Islet precursor cell (in vitro differentiated cells): ENCODE measurements at regions not wholly inside any gene's neighbourhood (a gene's known extent, or its start where the extent isn't known, plus 50 kb on each side); places are given as distances from the start of the nearest gene placed in this dataset.

ENCODE experiments used
- DNase-seq: peaks from one replicate; pipeline ENCODE4 v3.0.0-alpha.2; 2018

- no peak for DNase-seq
Observed at GRCh38 chr20:41939659-41940058, 321.5 kb upstream of the CHD6 start.

GRCh38 chr20:41938353-41938752, 320.2 kb upstream of the CHD6 start:
- no peak for DNase-seq

- DNase-seq, result no peak
Observed at GRCh38 chr20:41935259-41935791, 317.1 kb upstream of the CHD6 start.

- DNase-seq, result no peak
Observed at GRCh38 chr20:41932431-41932830, 314.3 kb upstream of the CHD6 start.

GRCh38 chr20:41927655-41928054, 309.5 kb upstream of the CHD6 start:
- DNase-seq, result no peak

DNA sequence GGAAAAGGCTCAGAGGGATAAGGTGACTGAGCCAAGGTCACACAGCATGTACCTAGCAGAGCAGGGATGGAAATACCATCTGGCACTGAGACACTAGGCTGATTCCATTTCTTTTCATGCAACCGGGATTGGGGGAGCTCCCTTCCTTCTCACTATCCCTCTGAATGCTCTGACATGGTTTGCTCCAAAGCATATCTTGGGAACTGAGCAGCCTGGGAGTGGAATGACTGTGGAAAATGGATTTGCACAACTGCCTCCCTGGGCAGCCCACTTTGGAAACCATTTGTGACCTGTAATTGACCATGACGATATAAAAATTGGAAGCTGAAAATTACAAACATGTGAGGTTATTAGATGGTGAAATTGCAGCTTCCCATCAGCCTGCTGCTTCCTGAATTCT, 309.0 kb upstream of the CHD6 start:
- DNase-seq, result no peak

DNA sequence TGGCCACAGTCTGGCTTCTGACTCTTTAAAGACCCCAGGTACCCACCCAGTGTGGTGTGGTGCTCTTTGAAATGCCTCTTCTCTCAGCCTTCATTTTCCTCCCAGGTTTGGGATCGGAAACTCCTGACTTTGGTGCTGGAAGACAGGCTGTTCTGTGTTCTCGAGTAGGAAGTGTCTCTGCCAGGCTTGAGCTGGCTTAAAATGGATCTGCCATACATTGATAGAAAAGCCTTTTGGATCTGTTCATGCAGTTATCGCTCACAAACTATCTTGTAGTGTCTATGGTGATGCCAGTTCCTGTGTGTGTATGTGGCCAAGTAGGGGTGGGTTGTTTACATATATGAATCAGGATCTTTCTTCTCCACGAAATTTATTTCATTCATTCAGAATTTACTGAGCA, 307.3 kb upstream of the CHD6 start:
- no peak for DNase-seq

- DNase-seq, result no peak
Observed at GRCh38 chr20:41923624-41924023, 305.4 kb upstream of the CHD6 start.

- no peak for DNase-seq
Observed at GRCh38 chr20:41913146-41913545, 295.0 kb upstream of the CHD6 start.

DNA sequence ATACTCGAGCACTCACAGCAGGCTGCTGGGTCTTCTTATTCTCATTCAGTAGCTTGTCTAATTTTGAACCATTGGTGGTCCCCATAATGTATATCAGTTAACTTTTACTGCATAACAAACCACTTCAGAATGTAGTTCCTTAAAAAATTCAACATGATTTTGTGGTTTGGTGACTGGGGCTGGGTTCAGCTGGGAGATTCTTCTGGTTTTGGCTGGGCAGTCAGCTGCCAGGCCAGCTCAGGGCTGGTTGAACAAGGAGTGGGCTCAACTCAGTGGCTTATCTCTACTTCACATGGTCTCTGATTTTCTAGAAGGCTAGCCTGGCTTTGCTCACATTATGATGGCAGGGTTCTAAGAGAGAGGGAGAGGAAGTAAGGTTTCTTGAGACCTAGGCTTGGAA, 292.4 kb upstream of the CHD6 start:
- DNase-seq, result no peak

- no peak for DNase-seq
Observed at GRCh38 chr20:41905199-41905598, 287.0 kb upstream of the CHD6 start.

DNA sequence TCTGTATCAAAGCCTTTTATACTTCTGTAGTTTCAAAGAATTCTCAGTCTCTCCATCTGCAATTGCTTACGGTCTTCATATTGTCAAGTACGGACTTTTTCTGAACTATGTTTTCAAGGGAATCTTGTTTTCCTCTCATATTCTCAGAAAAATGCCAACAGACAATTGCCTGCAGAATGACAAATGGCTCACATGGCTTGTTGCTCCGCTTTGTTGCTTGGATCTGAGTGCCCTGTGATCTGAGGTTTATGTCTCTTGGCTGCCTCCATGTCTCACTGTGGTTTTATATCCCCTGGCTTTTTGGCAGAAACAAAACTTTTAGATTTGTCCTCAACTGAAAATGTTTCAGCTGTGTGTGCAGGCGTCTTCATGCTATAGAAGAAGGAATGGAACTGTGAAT, 285.4 kb upstream of the CHD6 start:
- no peak for DNase-seq

DNA sequence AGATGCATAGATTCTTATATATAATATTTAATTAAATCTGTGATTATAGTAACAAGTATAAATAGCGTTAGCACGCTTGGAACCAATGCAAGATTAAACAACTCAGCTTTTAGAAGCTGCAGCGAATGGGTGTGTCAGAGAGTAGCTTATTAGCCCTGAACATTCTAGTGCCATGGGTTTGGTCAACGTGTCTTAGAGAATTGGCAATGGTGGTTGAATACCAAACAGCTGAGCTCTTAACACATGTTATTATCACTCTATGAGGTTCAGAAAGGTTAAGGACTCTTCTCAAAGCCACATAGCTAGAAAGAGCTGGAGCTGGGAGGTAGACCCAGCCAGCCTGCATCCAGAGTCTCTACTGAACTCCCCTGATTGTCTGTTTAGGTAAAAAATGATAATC, 284.2 kb upstream of the CHD6 start:
- no peak for DNase-seq

DNA sequence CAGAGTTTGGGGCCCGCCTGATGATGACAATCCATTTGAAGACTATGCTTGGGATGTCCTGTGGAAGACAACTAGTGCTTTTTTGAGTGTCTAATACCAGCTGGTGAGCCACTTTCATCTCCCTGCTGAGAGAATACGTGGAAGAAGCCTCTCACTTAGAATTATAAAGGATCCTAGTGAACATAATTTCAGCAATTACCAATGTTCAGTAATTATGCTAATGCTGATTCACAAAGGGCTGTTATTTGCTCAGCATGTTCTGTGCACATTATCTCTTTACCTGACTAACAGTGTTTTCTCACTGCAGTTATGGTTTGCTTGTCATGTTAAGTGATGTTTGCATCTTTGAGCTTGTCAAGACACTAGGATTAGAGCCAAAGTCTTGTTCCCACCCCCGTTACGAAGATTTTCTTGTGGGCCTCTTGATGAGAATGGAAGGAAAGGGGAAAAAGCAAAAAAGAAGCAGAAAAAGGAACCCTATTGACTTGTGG, 282.1 kb upstream of the CHD6 start:
- no peak for DNase-seq

GRCh38 chr20:41897708-41898107, 279.5 kb upstream of the CHD6 start:
- DNase-seq, result no peak

DNA sequence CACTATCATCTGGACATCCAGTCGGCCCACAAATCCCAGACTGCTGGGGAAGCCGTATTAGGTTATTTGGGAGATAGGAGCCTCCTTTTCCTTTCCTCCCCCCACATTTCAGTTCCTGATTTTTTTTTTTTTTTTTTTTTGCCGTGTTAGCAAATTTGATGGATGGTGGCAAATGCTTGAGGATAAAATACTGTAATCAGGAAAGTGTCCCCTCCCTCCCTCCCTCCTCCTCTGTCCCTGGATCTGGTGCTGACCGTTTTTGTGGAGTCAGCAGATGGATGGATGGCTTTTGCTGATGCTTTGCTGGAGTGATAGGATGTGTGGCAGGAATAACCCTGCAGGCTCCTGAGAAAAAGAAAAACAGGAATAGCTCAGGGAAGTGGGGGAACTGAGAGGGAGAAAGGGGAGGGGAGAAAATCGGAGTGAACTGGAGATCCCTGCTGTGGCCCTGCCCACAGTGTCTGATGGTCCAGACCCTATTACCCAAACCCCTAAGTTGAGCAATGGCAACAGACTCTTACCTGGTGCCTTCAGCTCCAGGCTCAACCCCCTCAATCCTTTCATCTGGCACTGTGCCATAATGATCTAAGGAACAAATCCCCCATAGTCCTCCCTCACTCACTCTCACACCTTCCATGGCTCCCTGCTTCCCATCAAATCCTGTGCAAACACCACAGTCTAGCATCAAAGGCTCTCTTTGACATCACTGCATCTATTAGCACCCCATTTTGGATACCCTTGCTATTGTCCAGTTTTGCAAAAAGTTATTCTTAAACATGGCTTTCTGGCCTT, 277.3 kb upstream of the CHD6 start:
- no peak for DNase-seq

DNA sequence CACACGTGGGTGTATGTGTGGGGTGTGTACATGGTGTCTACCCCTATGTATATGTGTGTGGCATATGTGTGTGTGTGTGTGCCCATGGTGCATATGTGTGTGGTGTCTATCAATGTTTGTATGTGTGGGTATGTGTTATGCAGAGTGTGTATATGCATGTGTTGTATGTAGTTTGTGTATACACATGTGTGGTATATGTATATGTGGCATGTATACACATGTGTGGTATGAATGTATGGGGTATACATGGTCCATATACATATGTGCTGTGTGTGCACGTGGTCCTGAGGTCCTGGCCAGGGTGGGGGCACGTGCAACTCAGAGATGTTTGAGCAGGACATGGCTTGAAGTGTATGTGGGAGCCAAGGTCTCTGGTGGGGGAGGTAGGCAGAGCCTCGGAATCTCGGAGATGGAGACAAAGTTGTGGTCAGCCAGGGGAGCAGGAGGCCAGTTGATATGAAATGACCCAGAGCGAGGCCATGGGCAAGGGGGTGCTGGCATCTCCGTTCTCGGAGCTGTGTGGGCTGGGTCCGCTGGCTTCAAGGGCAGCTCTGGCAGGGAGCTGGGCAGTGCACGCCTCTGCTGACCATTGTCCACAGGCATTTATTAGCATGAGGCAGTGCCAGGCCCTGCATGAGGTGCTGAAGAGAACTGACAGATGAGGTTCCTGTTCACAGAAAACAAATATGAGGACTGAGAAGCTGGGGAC, 276.2 kb upstream of the CHD6 start:
- no peak for DNase-seq

DNA sequence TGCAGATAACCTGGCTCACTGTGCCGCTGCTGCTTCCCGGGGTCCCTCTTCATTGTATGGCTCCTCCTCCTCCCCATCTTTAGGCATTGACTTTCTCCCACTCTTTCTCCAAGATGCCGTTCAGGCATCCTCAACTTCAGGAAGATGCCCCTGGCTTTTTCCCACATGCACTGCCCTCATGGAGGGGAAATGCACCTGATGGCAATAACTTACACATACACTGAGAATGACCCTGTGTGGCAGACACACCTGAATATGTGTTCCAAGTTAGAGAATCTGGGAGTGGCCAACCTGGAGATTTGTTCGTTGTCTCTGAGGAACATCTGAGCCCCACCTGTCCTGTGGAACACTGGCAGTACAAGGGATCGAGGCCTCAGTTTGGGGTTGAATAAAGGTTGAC, 273.9 kb upstream of the CHD6 start:
- DNase-seq, result no peak

- DNase-seq, result peak; percentile 78
Observed at GRCh38 chr20:41889844-41890224, 271.7 kb upstream of the CHD6 start.

DNA sequence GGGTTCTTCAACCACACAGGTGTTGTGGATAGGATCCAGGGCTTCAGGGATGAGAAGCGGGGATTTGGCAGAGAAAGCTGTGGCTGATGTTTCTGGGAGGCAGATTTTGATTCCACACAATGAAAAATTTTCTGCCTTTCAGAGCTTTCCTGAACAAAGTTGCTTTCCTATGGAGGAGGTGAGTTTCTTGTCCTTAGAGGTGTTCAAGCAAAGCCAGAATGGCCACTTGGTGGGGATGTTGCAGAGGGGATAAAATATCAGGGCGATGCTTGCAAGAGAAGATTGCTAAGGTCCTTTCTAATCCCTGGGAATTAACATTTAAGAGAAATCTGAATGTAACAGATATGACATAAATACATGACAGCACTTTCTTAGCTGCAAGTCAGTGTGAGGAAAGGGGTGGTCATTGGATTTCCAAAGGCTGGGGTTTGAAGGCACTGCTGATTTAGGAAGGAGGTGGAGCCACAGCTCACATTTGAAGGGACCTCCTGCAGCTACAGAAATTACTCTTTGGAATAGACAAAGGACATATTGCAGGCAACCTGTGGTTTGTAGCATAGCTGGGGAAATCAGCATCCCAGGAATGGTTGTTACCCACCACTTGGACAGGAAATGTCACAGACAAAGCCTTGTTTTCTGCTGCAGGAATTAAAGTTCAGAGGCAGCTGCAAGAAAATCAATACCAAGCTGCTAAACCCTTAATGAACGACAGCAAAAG, 271.1 kb upstream of the CHD6 start:
- no peak for DNase-seq

DNA sequence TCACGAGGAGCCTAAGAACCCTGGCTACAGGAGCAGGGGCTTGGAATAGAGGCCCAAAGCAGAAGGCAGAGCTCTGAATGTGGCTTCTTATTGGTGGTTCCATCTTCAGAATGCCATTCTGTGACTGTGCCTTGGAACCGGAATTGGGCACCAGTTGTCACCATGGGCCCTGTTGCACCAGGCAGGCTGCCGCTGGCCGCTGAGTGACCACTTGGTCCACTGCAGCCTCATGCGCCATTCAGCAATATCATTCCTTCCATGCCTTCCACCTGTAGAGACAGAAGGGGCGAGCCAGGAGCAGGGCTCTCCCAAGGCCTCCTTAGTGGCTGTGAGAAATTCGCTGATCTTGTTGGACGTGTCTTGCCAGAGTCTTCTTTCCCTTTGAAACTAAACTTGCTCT, 270.3 kb upstream of the CHD6 start:
- no peak for DNase-seq

GRCh38 chr20:41887500-41887899, 269.3 kb upstream of the CHD6 start:
- DNase-seq, result no peak

DNA sequence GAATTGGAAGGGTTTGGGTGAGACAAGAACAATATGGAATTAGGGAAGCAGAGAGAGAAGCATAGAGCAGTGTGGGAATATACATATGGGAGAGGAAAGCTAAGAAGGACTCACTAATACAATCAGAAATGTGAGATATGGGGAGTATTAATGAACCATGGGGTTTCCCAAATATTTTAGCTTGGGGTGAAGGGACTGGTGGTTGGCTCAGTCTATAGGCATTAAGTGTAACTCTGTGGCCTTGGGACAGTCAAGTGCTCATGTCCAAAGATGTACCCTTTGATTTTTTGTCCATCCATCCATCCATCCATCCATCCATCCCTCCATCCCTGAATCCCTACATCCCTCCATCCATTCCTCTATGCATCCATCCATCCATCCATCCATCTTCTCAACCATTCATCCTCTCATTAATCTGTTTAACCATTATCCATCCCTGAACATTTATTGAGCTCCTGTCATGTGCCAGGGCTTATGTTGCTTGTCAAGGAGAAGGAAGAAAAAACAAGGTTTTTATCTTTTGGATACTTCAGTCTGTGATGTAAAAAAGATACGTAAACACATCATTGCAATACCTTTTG, 263.4 kb upstream of the CHD6 start:
- DNase-seq, result no peak
